H9 (cell line): ENCODE measurements at regions not wholly inside any gene's neighbourhood (a gene's known extent, or its start where the extent isn't known, plus 50 kb on each side); places are given as distances from the start of the nearest gene placed in this dataset.

Experiments
- DNase-seq: peaks from one replicate; pipeline ENCODE4 v3.0.0-alpha.2; 2017
- H2AFZ ChIP-seq: one replicate; pipeline ENCODE4 v1.6.1; 2013; ENCODE audit warnings: mild to moderate bottlenecking, low read length, control low read depth, moderate library complexity
- H2AK5ac ChIP-seq: 2 replicates; pipeline ENCODE4 v1.6.1; 2013; ENCODE audit warnings: low read length, control low read depth, mixed read lengths; ENCODE audit not compliant: insufficient read length
- H2BK120ac ChIP-seq: one replicate; pipeline ENCODE4 v1.6.1; 2013; ENCODE audit warnings: low read depth, mild to moderate bottlenecking, low read length, control low read depth, inconsistent platforms; ENCODE audit not compliant: poor library complexity, severe bottlenecking
- H2BK12ac ChIP-seq: 2 replicates; pipeline ENCODE4 v1.6.1; 2013; ENCODE audit warnings: low read length, control low read depth, mixed read lengths, low read depth; ENCODE audit not compliant: insufficient read length
- H2BK15ac ChIP-seq: 2 replicates; pipeline ENCODE4 v1.6.1; 2013; ENCODE audit warnings: low read depth, low read length, control low read depth
- H2BK20ac ChIP-seq: one replicate; pipeline ENCODE4 v1.6.1; 2013; ENCODE audit warnings: low read depth, mild to moderate bottlenecking, low read length, control low read depth, inconsistent platforms; ENCODE audit not compliant: poor library complexity, severe bottlenecking
- H2BK5ac ChIP-seq: 2 replicates; pipeline ENCODE4 v1.6.1; 2013; ENCODE audit warnings: low read length, control low read depth, mixed read lengths; ENCODE audit not compliant: insufficient read length
- H3K14ac ChIP-seq: 2 replicates; pipeline ENCODE4 v1.6.1; 2013; ENCODE audit warnings: low read length, control low read depth; ENCODE audit not compliant: insufficient read depth
- H3K18ac ChIP-seq: 2 replicates; pipeline ENCODE4 v1.6.1; 2013; ENCODE audit warnings: low read depth, mild to moderate bottlenecking, mixed read lengths, low read length, control low read depth; ENCODE audit not compliant: insufficient read length
- H3K23ac ChIP-seq: 2 replicates; pipeline ENCODE4 v1.6.1; 2013; ENCODE audit warnings: low read length, control low read depth, mixed read lengths, low read depth; ENCODE audit not compliant: insufficient read length
- H3K23me2 ChIP-seq: 2 replicates; pipeline ENCODE4 v1.6.1; 2013; ENCODE audit warnings: low read depth, mild to moderate bottlenecking, mixed read lengths, low read length, control low read depth; ENCODE audit not compliant: insufficient read length, poor library complexity, severe bottlenecking
- H3K27ac ChIP-seq: 2 replicates; pipeline ENCODE4 v1.5.1; 2013; ENCODE audit warnings: low read length, control low read depth, mixed read lengths, low read depth; ENCODE audit not compliant: insufficient read length
- H3K27me3 ChIP-seq: 2 replicates; pipeline ENCODE4 v1.6.1; 2013; ENCODE audit warnings: low read length, control low read depth, inconsistent platforms; ENCODE audit not compliant: insufficient read depth
- H3K4ac ChIP-seq: 2 replicates; pipeline ENCODE4 v1.6.1; 2013; ENCODE audit warnings: low read depth, mild to moderate bottlenecking, control low read depth, inconsistent platforms, low read length, moderate library complexity
- H3K4me1 ChIP-seq: 2 replicates; pipeline ENCODE4 v1.6.1; 2013; ENCODE audit warnings: low read length, control low read depth, inconsistent platforms; ENCODE audit not compliant: insufficient read depth
- H3K4me2 ChIP-seq: 2 replicates; pipeline ENCODE4 v1.6.1; 2013; ENCODE audit warnings: low read length, control low read depth, mixed read lengths; ENCODE audit not compliant: insufficient read length, insufficient read depth
- H3K56ac ChIP-seq: 2 replicates; pipeline ENCODE4 v1.6.1; 2013; ENCODE audit warnings: low read depth, mild to moderate bottlenecking, mixed read lengths, low read length, control low read depth; ENCODE audit not compliant: insufficient read length
- H3K79me1 ChIP-seq: 2 replicates; pipeline ENCODE4 v1.6.1; 2013; ENCODE audit warnings: low read depth, mild to moderate bottlenecking, moderate library complexity, low read length, control low read depth, inconsistent platforms; ENCODE audit not compliant: insufficient read depth, poor library complexity, severe bottlenecking
- H3K79me2 ChIP-seq: 2 replicates; pipeline ENCODE4 v1.6.1; 2013; ENCODE audit warnings: low read length, control low read depth, inconsistent platforms; ENCODE audit not compliant: insufficient read depth
- H3K9ac ChIP-seq: 2 replicates; pipeline ENCODE4 v1.6.1; 2013; ENCODE audit warnings: low read length, control low read depth, mixed read lengths; ENCODE audit not compliant: insufficient read length; ENCODE audit errors: extremely low read depth
- H3K9me3 ChIP-seq: one replicate; pipeline ENCODE4 v1.6.1; 2013; ENCODE audit warnings: low read depth, low read length, inconsistent platforms; ENCODE audit not compliant: control insufficient read depth
- H3T11ph ChIP-seq: one replicate; pipeline ENCODE4 v1.6.1; 2013; ENCODE audit warnings: mild to moderate bottlenecking, low read length, control low read depth, inconsistent platforms
- H4K20me1 ChIP-seq: one replicate; pipeline ENCODE4 v1.6.1; 2013; ENCODE audit not compliant: control insufficient read depth, insufficient read length, insufficient read depth
- H4K5ac ChIP-seq: 2 replicates; pipeline ENCODE4 v1.6.1; 2013; ENCODE audit warnings: low read depth, mild to moderate bottlenecking, mixed read lengths, low read length, control low read depth; ENCODE audit not compliant: insufficient read length
- H4K8ac ChIP-seq: replicated peaks from 2 replicates; pipeline ENCODE4 v1.6.1; 2013; ENCODE audit warnings: low read length, control low read depth, mixed read lengths, low read depth; ENCODE audit not compliant: insufficient read length
- H4K91ac ChIP-seq: 2 replicates; pipeline ENCODE4 v1.6.1; 2013; ENCODE audit warnings: low read depth, mild to moderate bottlenecking, moderate library complexity, mixed read lengths, low read length, control low read depth; ENCODE audit not compliant: insufficient read length
- H3K27ac Mint-ChIP-seq, 3 experiments: 2 replicates in 2 of 3; 3 replicates in 1 of 3; pipeline ENCODE4 v1.8.0; 2020 to 2021; ENCODE audit warnings: mixed read lengths in 3 of 3, mild to moderate bottlenecking in 1 of 3, moderate library complexity in 1 of 3
- H3K27me3 Mint-ChIP-seq: 2 replicates; pipeline ENCODE4 v1.8.0; 2021; ENCODE audit warnings: low read depth, mild to moderate bottlenecking, moderate library complexity, mixed read lengths
- H3K36me3 Mint-ChIP-seq, 3 experiments: 2 replicates in 2 of 3; 3 replicates in 1 of 3; pipeline ENCODE4 v1.8.0; 2020 to 2021; ENCODE audit warnings: low read depth in 3 of 3, mixed read lengths in 3 of 3; ENCODE audit not compliant: insufficient read depth in 1 of 3
- H3K4me1 Mint-ChIP-seq, 2 experiments: 2 replicates each; pipeline ENCODE4 v1.8.0; 2020; ENCODE audit warnings: mixed read lengths in 2 of 2
- H3K4me3 Mint-ChIP-seq, 2 experiments: 2 replicates in 1 of 2; 3 replicates in 1 of 2; pipeline ENCODE4 v1.8.0; 2020 to 2021; ENCODE audit warnings: mild to moderate bottlenecking in 2 of 2, mixed read lengths in 2 of 2, moderate library complexity in 1 of 2
- H3K9me3 Mint-ChIP-seq, 2 experiments: 2 replicates in 1 of 2; 3 replicates in 1 of 2; pipeline ENCODE4 v1.8.0; 2020; ENCODE audit warnings: mild to moderate bottlenecking in 2 of 2, mixed read lengths in 2 of 2, moderate library complexity in 1 of 2
- whole genome bisulfite sequencing: extraction: QIAGEN DNeasy Blood & Tissue Kit; methylation state at CpG from one replicate; pipeline ENCODE4 v1.1.7; 2013; ENCODE audit warnings: missing lambda C conversion rate, low lambda C conversion rate, mixed read lengths; ENCODE audit not compliant: insufficient read length; ENCODE audit errors: extremely low coverage; 5-methylcytosine and 5-hydroxymethylcytosine counted together
- TF ChIP-seq, protein P1 (sequence below): fragments of 200-600 bp; sonication (generic); conservative IDR thresholded peaks from 3 replicates; pipeline ENCODE4 v1.8.0; 2021; ENCODE audit warnings: antibody characterized with exemption, mild to moderate bottlenecking

DNA sequence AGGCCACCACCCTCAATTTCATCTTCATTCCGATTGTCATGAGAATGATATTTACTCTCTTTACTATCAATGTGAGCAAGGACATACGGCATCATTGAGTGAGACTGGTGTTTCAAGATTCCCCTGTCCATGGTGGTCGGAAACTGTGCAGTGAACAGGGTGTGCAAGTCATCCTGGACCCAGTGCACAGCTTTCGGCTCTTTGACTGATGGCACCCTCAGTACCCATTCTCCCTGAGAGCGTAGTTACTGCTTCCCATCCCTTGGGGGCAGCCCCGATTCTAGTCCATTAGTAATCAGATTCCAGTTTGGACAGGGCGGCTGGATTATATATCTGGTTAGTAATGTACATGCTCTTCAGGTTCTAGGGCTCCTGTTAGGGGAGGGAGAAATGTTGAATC lies 61.7 kb upstream of the SUB1 start:
- no peak overlapping the region for H2BK5ac ChIP-seq
- peaks cover 2% of the 10 kb centered on the region for H3K27me3 Mint-ChIP-seq

More for the DNA sequence above, 61.7 kb upstream of the SUB1 start:
- Mint-ChIP-seq H3K36me3 (no peaks in the 10 kb centered on the region; a peak in 1 of 7 replicates), H3K4me1 (peaks cover 0 to 4% of the 10 kb centered on the region in 2 experiments; a peak in 1 of 4 replicates), H3K27ac (no peak overlapping the region), H3K9me3 (no peaks in the 10 kb centered on the region), H3K4me3 (no peak overlapping the region)
- H3K4me2 ChIP-seq, result no peak overlapping the region
- H3K79me2 ChIP-seq, result no peaks in the 10 kb centered on the region
- H3T11ph ChIP-seq, result no peak overlapping the region
- H3K9ac ChIP-seq, result no peak overlapping the region
- no CpG with 5 or more reads among the region's 7 CpGs for WGBS
- H4K20me1 ChIP-seq, result no peaks in the 10 kb centered on the region
- no peak for DNase-seq
- H4K91ac ChIP-seq, result no peak overlapping the region
- H2AK5ac ChIP-seq, result no peak overlapping the region
- H3K23ac ChIP-seq, result no peak overlapping the region
- no peak overlapping the region for H3K14ac ChIP-seq
- no peaks in the 10 kb centered on the region for H3K9me3 ChIP-seq
- no peak overlapping the region for H3K56ac ChIP-seq
- no peak overlapping the region for H3K4ac ChIP-seq
- TF ChIP-seq, protein P1, sequence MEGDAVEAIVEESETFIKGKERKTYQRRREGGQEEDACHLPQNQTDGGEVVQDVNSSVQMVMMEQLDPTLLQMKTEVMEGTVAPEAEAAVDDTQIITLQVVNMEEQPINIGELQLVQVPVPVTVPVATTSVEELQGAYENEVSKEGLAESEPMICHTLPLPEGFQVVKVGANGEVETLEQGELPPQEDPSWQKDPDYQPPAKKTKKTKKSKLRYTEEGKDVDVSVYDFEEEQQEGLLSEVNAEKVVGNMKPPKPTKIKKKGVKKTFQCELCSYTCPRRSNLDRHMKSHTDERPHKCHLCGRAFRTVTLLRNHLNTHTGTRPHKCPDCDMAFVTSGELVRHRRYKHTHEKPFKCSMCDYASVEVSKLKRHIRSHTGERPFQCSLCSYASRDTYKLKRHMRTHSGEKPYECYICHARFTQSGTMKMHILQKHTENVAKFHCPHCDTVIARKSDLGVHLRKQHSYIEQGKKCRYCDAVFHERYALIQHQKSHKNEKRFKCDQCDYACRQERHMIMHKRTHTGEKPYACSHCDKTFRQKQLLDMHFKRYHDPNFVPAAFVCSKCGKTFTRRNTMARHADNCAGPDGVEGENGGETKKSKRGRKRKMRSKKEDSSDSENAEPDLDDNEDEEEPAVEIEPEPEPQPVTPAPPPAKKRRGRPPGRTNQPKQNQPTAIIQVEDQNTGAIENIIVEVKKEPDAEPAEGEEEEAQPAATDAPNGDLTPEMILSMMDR, result peak; percentile 43
- H3K27me3 ChIP-seq, result no peaks in the 10 kb centered on the region
- H3K23me2 ChIP-seq, result no peaks in the 10 kb centered on the region
- H3K27ac ChIP-seq, result no peak overlapping the region
- no peaks in the 10 kb centered on the region for H3K79me1 ChIP-seq
- H3K4me1 ChIP-seq, result no peaks in the 10 kb centered on the region
- H3K18ac ChIP-seq, result no peak overlapping the region
- no peak overlapping the region for H2BK120ac ChIP-seq
- H2AFZ ChIP-seq, result no peak overlapping the region
- H2BK20ac ChIP-seq, result no peak overlapping the region
- no peak overlapping the region for H2BK12ac ChIP-seq
- H2BK15ac ChIP-seq, result no peak overlapping the region
- H4K5ac ChIP-seq, result no peak overlapping the region
- H4K8ac ChIP-seq, result no peak overlapping the region
